Smooth muscle cell (in vitro differentiated cells): ENCODE measurements at regions not wholly inside any gene's neighbourhood (a gene's known extent, or its start where the extent isn't known, plus 50 kb on each side); places are given as distances from the start of the nearest gene placed in this dataset.

Experiments used
- DNase-seq: peaks from one replicate; lab custom pipeline; 2025; ENCODE audit not compliant: unreplicated experiment; lab: John Stamatoyannopoulos, UW
- H2AFZ ChIP-seq: fragments of 200-600 bp; sonication (generic); 2 replicates; pipeline ENCODE4 v1.6.0; 2016; ENCODE audit warnings: antibody characterized with exemption, low read depth, mild to moderate bottlenecking
- H3F3A ChIP-seq: fragments of 200-600 bp; sonication (generic); 2 replicates; pipeline ENCODE4 v1.6.0; 2017; ENCODE audit warnings: antibody characterized with exemption, low read depth
- H3K27ac ChIP-seq: fragments of 200-600 bp; sonication (generic); 2 replicates; pipeline ENCODE4 v1.5.1; 2016; ENCODE audit warnings: low read depth, mild to moderate bottlenecking
- H3K27me3 ChIP-seq: fragments of 200-600 bp; sonication (generic); 2 replicates; pipeline ENCODE4 v1.6.1; 2016; ENCODE audit warnings: low read depth, mild to moderate bottlenecking
- H3K36me3 ChIP-seq: fragments of 200-600 bp; sonication (generic); 2 replicates; pipeline ENCODE4 v1.5.1; 2016; ENCODE audit warnings: low read depth
- H3K4me1 ChIP-seq: fragments of 200-600 bp; sonication (generic); 2 replicates; pipeline ENCODE4 v1.5.1; 2016; ENCODE audit warnings: low read depth
- H3K4me2 ChIP-seq: fragments of 200-600 bp; sonication (generic); 2 replicates; pipeline ENCODE4 v1.6.0; 2016; ENCODE audit warnings: mild to moderate bottlenecking
- H3K4me3 ChIP-seq: fragments of 200-600 bp; sonication (generic); 2 replicates; pipeline ENCODE4 v1.5.1; 2016; ENCODE audit warnings: mild to moderate bottlenecking
- H3K79me2 ChIP-seq: fragments of 200-600 bp; sonication (generic); 2 replicates; pipeline ENCODE4 v1.6.0; 2016; ENCODE audit warnings: low read depth, mild to moderate bottlenecking
- H3K9ac ChIP-seq: fragments of 200-600 bp; sonication (generic); 2 replicates; pipeline ENCODE4 v1.6.0; 2016; ENCODE audit warnings: low read depth
- H3K9me3 ChIP-seq: fragments of 200-600 bp; sonication (generic); replicated peaks from 2 replicates; pipeline ENCODE4 v1.5.1; 2016; ENCODE audit warnings: low read depth
- H4K20me1 ChIP-seq: fragments of 200-600 bp; sonication (generic); 2 replicates; pipeline ENCODE4 v1.6.0; 2016; ENCODE audit warnings: low read depth
- CTCF ChIP-seq: fragments of 200-600 bp; sonication (generic); IDR thresholded peaks from 2 replicates; pipeline ENCODE4 v1.5.1; 2017; ENCODE audit warnings: borderline replicate concordance, mild to moderate bottlenecking, antibody characterized with exemption; ENCODE audit not compliant: insufficient read depth, poor library complexity, severe bottlenecking
- WGBS: methylation state at CpG from one replicate; pipeline ENCODE4 v1.1.7; 2016; ENCODE audit warnings: low lambda C conversion rate; 5-methylcytosine and 5-hydroxymethylcytosine counted together

GRCh38 chr16:22632606-22633005 lies 121.9 kb downstream of the NPIPB5 start:
- Histone ChIP-seq H3K79me2 (no peaks in the 10 kb centered on the region), H3K27ac (no peak overlapping the region), H4K20me1 (no peaks in the 10 kb centered on the region), H3K9me3 (no peaks in the 10 kb centered on the region), H3K4me1 (no peaks in the 10 kb centered on the region), H3K4me3 (no peak overlapping the region), H2AFZ (no peak overlapping the region), H3K27me3 (peaks cover 20% of the 10 kb centered on the region), H3K9ac (no peak overlapping the region), H3K4me2 (no peak overlapping the region), H3K36me3 (no peaks in the 10 kb centered on the region), H3F3A (no peaks in the 10 kb centered on the region)
- 86% methylated on average over 4 of the region's 4 CpGs for WGBS
- TF ChIP-seq CTCF = no peak
- no peak for DNase-seq

- Histone ChIP-seq H3K27ac (no peak overlapping the region), H3K9me3 (no peaks in the 10 kb centered on the region), H3K9ac (no peak overlapping the region), H2AFZ (no peak overlapping the region), H3K79me2 (no peaks in the 10 kb centered on the region), H4K20me1 (no peaks in the 10 kb centered on the region), H3K4me1 (no peaks in the 10 kb centered on the region), H3K4me2 (no peak overlapping the region), H3K4me3 (no peak overlapping the region), H3F3A (no peaks in the 10 kb centered on the region), H3K36me3 (no peaks in the 10 kb centered on the region), H3K27me3 (peaks cover 20% of the 10 kb centered on the region)
- no peak for DNase-seq
- TF ChIP-seq CTCF = no peak
- WGBS = 89% methylated on average over 5 of the region's 5 CpGs
Measured at GRCh38 chr16:22633280-22633679, 122.6 kb downstream of the NPIPB5 start.

- no peak for DNase-seq
- no peak overlapping the region for H3K4me3 ChIP-seq
- no peak overlapping the region for H3K27ac ChIP-seq
- H3K4me2 ChIP-seq = no peak overlapping the region
- H3K9ac ChIP-seq = no peak overlapping the region
- no peak overlapping the region for H2AFZ ChIP-seq
- H3F3A ChIP-seq = no peaks in the 10 kb centered on the region
- no peak for TF ChIP-seq CTCF
- H3K36me3 ChIP-seq = no peaks in the 10 kb centered on the region
- WGBS = 57% methylated on average over 3 of the region's 3 CpGs
- H3K27me3 ChIP-seq = peaks cover 20% of the 10 kb centered on the region
- H4K20me1 ChIP-seq = no peaks in the 10 kb centered on the region
- H3K79me2 ChIP-seq = no peaks in the 10 kb centered on the region
- H3K4me1 ChIP-seq = no peaks in the 10 kb centered on the region
- H3K9me3 ChIP-seq = no peaks in the 10 kb centered on the region
Measured at GRCh38 chr16:22633799-22634198, 123.1 kb downstream of the NPIPB5 start.

DNA sequence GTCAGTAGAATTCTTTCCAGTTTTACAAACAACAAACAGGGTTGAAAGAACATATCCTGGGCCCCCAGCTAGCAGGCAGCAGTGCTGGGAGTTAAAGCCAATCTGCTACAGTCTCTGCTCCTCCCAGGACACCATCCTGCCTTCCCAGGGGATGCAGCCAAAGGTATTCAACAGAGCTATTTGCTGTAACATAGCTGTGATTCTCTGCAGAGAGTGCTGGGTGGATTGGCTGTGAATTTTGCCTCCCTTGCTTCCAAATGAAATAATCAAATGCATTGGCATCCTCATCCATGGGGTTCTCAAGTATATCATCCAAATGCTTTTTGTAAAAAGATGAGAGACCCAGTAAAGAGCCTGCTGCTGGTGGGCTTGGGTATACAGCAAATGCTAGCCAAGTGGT lies 124.3 kb downstream of the NPIPB5 start:
- no peaks in the 10 kb centered on the region for H3K79me2 ChIP-seq
- no peaks in the 10 kb centered on the region for H3K36me3 ChIP-seq

More for the DNA sequence above, 124.3 kb downstream of the NPIPB5 start:
- no peaks in the 10 kb centered on the region for H3K9me3 ChIP-seq
- DNase-seq = no peak
- no peaks in the 10 kb centered on the region for H4K20me1 ChIP-seq
- no peak overlapping the region for H3K4me3 ChIP-seq
- H3K4me2 ChIP-seq = no peak overlapping the region
- no peak for TF ChIP-seq CTCF
- H3K27ac ChIP-seq = no peak overlapping the region
- H3K4me1 ChIP-seq = no peaks in the 10 kb centered on the region
- peaks cover 20% of the 10 kb centered on the region for H3K27me3 ChIP-seq
- no peak overlapping the region for H3K9ac ChIP-seq
- no peaks in the 10 kb centered on the region for H3F3A ChIP-seq
- no peak overlapping the region for H2AFZ ChIP-seq
